NCI-H748 (cell line): ENCODE measurements at regions not wholly inside any gene's neighbourhood (a gene's known extent, or its start where the extent isn't known, plus 50 kb on each side); places are given as distances from the start of the nearest gene placed in this dataset.
"Not testable (repeated sequence)": the region's sequence is repeated elsewhere in the genome, so short reads cannot be mapped to it uniquely, and the experiment has no call there.

Source experiments
- DNase-seq: peaks from one replicate; lab custom pipeline; 2025; ENCODE audit not compliant: unreplicated experiment; lab: John Stamatoyannopoulos, UW

DNA sequence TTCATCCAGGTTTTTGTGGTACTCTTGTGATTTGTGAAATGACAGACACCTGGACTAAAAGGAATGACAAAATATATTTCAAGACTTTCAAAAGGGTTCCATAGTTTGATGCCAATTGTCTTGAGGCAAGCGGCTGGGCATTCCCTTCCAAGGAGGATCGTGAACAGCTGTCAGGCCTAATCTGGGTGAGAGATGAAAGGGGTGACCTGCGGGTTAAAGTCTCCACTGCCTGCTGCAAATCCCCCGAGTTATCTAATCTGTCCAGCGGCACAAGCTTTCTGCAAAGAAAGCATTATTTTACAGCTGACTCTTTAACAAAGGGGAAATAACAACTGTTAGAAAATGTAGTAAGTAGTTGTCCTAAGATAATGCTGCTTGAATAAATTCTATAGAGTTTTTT, 128.7 kb upstream of the MB21D2 start:
- no peak for DNase-seq

DNA sequence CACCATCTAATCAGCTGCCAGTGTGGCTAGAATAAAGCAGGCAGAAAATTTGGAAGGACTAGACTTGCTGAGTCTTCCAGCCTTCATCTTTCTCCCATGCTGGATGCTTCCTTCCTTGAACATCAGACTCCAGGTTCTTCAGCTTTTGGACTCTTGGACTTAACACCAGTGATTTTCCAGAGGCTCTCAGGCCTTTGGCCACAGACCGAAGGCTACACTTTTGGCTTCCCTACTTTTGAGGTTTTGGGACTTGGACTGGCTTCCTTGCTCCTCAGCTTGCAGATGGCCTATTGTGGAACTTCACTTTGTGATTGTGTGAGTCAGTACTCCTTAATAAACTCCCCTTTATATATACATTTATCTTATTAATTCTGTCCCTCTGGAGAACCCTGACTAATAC, 129.8 kb upstream of the MB21D2 start:
- DNase-seq, result not testable (repeated sequence)

- DNase-seq, result no peak
These were observed 130.5 kb upstream of the MB21D2 start for GRCh38 chr3:193048127-193048526.

DNA sequence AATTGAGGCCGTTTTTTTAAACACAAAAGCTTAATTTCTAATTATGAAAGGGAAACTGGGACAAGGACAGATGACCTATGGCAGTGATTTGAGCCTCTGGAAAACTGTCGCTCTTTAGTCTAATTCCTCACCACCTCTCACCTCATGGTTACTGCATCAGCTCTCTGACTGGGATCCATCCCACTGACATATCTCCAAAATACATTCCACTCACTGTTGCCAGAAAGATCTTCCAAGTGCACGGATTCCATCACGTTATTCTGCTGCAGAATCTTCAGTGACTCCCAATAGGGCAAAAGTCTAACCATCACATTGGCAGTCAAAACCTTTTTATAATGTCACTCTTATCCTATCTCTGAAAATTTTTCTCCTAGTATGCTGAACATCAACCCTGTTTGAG, 132.3 kb upstream of the MB21D2 start:
- DNase-seq, result no peak

- no peak for DNase-seq
These were observed 133.7 kb upstream of the MB21D2 start for GRCh38 chr3:193051314-193051713.

- DNase-seq, result no peak
These were observed 134.8 kb upstream of the MB21D2 start for GRCh38 chr3:193052354-193053045.

GRCh38 chr3:193053046-193053435, 135.4 kb upstream of the MB21D2 start:
- no peak for DNase-seq

DNA sequence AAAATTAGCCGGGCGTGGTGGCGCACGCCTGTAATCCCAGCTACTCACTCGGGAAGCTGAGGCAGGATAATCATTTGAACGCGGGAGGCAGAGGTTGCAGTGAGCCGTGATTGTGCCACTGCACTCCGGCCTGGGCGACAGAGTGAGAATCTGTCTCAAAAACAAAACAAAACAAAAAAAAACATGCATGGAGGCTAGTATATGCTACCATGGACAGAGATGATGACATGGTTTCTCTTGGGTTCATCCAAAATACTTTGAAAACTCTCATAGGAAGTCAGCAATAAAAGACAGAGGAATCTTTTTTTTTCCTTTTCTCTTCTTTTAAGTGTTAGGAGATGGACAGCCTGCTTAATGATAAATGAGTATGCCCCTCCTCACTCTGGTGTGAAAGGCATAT, 137.7 kb upstream of the MB21D2 start:
- no peak for DNase-seq

GRCh38 chr3:193057616-193058015, 140.0 kb upstream of the MB21D2 start:
- no peak for DNase-seq

DNA sequence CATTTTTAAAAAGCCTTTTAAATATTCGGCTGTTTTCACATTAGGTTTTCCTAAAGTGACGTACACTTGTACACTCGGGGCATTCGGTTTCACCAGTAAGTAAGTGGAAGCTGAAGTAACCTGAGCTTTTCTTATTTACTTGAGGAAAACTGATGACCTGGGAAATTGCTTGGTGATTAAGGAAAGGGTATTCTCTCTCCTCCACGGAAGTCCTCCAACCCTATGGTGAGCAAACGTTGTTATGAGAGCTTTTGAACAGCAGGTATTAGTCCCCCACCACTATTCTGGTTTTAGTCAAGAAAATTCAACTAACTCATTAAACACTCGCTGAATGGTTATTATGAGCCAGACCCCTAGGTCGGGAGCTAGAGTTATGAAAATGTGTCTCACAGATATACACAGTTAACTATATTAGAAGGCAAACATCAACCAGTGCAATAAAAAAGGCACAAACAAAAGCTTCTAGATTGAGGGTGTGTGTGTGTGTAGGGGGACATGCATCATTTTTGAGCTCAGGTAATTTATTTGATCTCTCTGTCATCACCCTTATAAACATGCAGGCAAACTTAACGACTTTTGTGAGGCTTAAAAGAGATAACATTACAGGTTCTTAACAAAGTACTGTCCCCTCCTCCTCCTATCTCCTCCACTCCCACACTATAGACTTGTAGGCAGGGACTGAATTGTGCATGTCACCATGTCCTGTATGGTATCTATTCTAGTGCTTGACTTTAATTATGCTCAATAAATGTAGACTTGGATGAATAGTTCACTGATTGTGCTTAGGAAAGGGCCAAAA, 143.3 kb upstream of the MB21D2 start:
- DNase-seq, result no peak

DNA sequence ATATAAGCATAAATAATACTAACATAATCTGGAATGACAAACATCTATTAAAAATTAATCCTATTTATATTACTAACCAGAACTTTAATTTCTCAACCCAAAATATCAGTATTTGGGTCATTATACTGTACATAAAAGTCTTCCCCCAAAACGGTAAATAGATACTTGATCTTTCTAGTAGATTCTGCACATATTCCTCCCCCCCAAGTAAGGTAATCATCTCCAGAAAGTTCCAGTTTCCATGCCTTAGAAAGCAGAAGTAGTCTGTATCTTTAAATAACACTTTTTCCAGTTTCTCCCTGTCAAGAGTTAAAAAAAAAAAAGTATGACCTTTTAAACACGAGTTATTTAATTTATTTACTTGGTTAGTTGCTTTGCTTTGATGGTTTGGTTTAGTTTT, 150.7 kb upstream of the MB21D2 start:
- DNase-seq, result no peak

- DNase-seq, result not testable (repeated sequence)
These were observed 152.1 kb upstream of the MB21D2 start for GRCh38 chr3:193069732-193070131.

DNA sequence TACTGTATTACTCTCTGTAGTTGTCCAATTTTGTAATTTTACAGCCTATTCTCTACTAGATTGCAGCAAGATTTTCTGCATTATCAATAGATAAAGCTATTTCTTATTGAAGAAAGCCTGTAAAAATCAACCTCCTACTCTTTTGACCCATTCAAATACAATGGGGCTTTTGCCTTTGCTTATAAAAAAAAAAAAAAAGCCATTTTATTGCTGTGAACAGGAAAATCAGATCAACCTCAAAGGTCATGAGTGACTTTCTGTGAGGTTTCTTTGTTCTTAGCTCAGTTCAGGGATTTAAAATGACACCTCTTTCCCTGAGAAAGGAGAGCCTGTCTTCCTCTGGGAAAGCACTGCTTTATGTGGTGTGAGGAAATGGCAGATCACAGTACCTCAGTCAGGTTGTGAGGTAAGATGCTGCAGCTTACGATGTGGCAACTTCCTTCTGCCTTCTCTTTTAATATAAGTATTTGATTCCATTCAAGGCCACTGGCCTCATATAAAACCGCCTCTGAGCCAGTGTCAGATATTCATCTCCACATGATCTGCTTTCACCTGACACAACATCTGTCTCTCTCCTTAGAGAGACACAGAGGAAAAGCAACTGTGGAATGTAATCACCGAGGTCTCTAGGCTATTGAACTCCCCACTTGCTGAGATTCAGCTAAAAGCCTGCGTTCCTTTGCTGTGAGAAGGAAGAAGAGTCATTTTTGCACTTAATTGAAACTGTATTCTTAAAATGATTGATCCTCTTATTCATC, 161.5 kb upstream of the MB21D2 start:
- no peak for DNase-seq

DNA sequence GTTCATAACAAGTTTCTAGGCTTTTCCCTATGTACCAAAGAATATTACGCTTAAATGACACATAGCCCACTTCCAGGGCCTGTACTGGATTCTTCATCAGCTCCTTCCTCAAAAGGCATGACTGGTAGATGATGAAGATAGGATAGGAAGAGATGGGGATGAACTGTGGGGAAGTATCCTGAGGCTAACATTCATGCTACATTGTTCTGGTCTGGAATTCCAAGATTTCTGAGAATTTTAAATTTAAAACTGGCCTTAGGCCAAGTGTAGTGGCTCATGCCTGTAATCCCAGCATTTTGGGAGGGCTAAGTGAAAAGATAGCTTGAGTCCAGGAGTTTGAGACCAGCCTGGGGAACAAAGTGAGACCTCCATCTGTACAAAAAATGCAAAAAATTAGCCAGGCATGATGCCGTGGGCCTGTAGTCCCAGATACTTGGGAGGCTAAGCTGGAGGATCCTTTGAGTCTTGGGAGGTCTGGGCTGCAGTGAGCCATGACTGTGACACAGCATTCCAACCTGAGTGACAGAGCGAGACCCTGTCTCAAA, 160.1 kb upstream of the PLAAT1 start:
- DNase-seq, result no peak

- DNase-seq, result no peak
These were observed 155.4 kb upstream of the PLAAT1 start for GRCh38 chr3:193085655-193086054.

DNA sequence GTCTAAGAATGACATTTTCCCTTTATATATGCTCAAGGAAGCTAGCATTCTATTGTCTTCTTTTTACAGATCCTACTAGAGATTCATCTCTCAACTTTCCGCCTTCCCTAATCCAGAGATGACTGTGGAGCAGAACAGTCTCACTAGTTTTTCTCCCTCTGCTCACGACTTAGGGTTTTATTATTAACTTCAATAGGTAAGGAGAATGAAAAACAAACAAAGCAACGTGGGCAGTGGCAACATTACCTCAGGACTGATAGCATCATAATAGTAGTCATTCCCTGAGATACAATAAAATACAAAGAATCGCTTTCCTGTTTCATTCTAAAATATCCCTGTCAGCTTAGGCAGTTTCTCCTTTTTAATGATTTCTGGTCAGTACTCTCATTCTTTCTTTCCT, 154.3 kb upstream of the PLAAT1 start:
- no peak for DNase-seq

- no peak for DNase-seq
These were observed 153.7 kb upstream of the PLAAT1 start for GRCh38 chr3:193087336-193087735.

GRCh38 chr3:193095366-193095765, 145.7 kb upstream of the PLAAT1 start:
- DNase-seq, result peak; percentile 11

DNA sequence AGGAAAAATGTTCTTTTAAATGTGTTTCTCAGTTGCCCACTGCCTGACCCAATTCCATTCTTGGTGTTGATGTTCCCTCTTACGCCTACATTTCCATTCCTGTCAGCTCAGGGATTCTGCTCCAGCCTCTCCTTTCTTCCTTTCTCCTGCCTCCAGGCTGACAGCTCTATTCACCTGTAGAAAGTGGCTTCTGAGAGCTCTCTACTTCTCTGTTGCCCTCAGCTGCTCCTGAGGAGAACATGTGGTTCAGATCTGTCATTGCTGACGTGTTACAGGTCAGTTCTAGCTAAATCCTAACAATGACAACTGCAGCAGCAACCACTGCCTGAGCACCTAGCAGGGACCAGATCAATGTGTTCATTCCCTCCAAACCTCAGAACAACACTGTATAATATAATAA, 144.9 kb upstream of the PLAAT1 start:
- no peak for DNase-seq

DNA sequence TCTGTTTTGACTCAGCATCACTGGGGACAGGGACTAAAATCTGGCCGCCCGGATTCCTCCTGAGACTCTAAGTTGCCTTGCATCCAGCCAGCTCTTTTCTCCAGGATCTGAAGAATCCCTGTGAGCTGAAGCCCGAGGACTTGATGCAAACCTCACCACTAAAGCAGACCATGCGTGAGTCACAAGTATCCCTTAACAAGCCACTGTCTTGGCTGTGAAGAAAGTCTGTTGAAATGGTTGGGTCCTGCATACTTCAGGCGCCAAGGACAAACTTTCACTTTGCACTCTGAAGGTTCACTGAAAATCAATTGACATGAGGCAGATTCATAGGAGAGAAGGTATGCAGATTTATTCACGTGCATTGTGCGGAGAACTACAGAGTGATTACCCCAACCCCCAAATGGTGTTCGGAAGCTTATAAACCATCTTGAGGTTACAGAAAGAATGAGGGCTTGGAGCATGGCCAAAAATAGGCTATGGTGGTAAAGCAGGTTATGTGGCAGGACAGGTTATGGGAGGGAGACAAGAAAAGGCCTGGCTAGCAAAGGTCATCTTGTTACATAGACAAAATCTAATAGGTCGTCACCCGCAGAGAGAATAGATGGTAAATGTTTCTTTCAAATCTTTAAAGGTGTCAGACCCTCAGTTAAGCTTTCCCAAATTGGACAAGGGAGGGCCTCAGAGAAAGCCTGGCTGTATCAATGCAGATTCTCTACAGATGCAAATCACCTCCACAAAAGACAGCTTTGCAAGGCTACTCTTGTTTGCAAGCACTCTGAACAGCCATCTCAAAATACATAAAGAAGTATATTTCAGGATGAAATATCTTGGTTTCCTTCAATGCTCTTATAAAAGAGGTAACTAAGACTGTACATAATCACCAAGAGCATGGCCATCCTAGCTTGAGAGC, 126.3 kb upstream of the PLAAT1 start:
- no peak for DNase-seq

DNA sequence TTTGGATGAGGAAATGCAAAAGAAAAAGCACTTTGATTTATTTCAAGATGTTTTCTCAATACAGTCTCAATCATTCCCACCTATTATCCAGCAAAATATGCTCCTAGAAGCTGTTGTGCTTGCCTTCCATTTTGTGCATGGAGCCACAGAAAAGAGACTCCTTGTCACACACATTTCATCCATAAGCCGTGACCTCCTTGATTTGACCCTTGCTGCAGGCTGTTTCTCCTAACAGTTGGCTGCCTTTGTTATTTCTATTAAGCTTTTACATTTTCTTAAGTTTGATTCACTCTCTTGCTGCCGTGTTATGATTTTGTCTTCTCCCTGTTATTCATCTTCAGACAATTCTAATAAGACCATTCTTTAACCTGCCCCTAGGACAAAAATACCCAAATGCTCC, 124.2 kb upstream of the PLAAT1 start:
- DNase-seq, result no peak
